H1 (cell line): ENCODE measurements at regions not wholly inside any gene's neighbourhood (a gene's known extent, or its start where the extent isn't known, plus 50 kb on each side); places are given as distances from the start of the nearest gene placed in this dataset.

Experiments
- CTCF ChIA-PET: fragments of 300-600 bp; sonication (Branson Sonifier 250); formaldehyde crosslinking; loops from one replicate; lab custom pipeline; 2021; ENCODE audit not compliant: partially characterized antibody; lab: Charles Lee
- POLR2A ChIA-PET: fragments of 300-600 bp; sonication (Branson Sonifier 250); formaldehyde crosslinking; loops from one replicate; lab custom pipeline; 2021; ENCODE audit warnings: inconsistent platforms; ENCODE audit not compliant: partially characterized antibody; lab: Charles Lee
- DNase-seq, 2 experiments: peaks; one replicate each; pipeline versions ENCODE4 v3.0.0 to v3.0.0-alpha.2; 2010 to 2022; ENCODE audit warnings: low spot score in 2 of 2, low read depth in 1 of 2, mixed read lengths in 1 of 2
- FAIRE-seq: peaks from 2 replicates; lab custom pipeline; 2011; peaks lifted over from hg19 to GRCh38; lab: Jason Lieb, UNC
- H2AFZ ChIP-seq: 2 replicates; pipeline ENCODE4 v1.8.1; 2012; ENCODE audit warnings: low read length, inconsistent platforms
- H2AK5ac ChIP-seq: 2 replicates; pipeline ENCODE4 v1.6.1; 2013; ENCODE audit warnings: low read depth, low read length
- H2BK120ac ChIP-seq: replicated peaks from 2 replicates; pipeline ENCODE3; 2013; ENCODE audit warnings: low read depth, low read length, inconsistent platforms
- H2BK12ac ChIP-seq: 2 replicates; pipeline ENCODE4 v1.6.1; 2013; ENCODE audit warnings: low read depth, low read length
- H2BK15ac ChIP-seq: 2 replicates; pipeline ENCODE4 v1.6.1; 2013; ENCODE audit warnings: low read length
- H2BK20ac ChIP-seq: 2 replicates; pipeline ENCODE4 v1.6.1; 2013; ENCODE audit warnings: low read length
- H2BK5ac ChIP-seq: 2 replicates; pipeline ENCODE4 v1.6.1; 2013; ENCODE audit warnings: low read depth, low read length
- H3K14ac ChIP-seq: 2 replicates; pipeline ENCODE4 v1.6.1; 2013; ENCODE audit warnings: inconsistent platforms; ENCODE audit not compliant: insufficient read length
- H3K18ac ChIP-seq: 2 replicates; pipeline ENCODE4 v1.6.1; 2013; ENCODE audit warnings: low read length; ENCODE audit errors: extremely low read depth
- H3K23ac ChIP-seq: 2 replicates; pipeline ENCODE4 v1.6.1; 2013; ENCODE audit warnings: inconsistent platforms; ENCODE audit not compliant: insufficient read length
- H3K23me2 ChIP-seq: 2 replicates; pipeline ENCODE4 v1.6.1; 2013; ENCODE audit warnings: low read depth, low read length
- H3K27ac ChIP-seq: 2 replicates; pipeline ENCODE4 v1.6.1; 2011; ENCODE audit warnings: low read depth, low read length, inconsistent platforms
- H3K27me3 ChIP-seq, 4 experiments: replicated peaks in 1 of 4; 1 replicate in 1 of 4; 2 replicates in 3 of 4; pipeline versions ENCODE4 v1.6.1 to v1.8.1; 2011 to 2013; ENCODE audit warnings: low read length in 3 of 4, mild to moderate bottlenecking in 3 of 4, inconsistent platforms in 2 of 4, mixed read lengths in 2 of 4, moderate library complexity in 1 of 4; ENCODE audit not compliant: control insufficient read depth in 3 of 4, insufficient read depth in 3 of 4; ENCODE audit errors: extremely low read depth in 1 of 4
- H3K36me3 ChIP-seq, 4 experiments: 2 replicates each; pipeline versions ENCODE4 v1.6.1 to v1.8.1; 2011 to 2013; ENCODE audit warnings: mild to moderate bottlenecking in 4 of 4, low read length in 3 of 4, moderate library complexity in 2 of 4, control low read depth in 1 of 4, inconsistent platforms in 1 of 4; ENCODE audit not compliant: insufficient read depth in 4 of 4, control insufficient read depth in 2 of 4
- H3K4ac ChIP-seq: replicated peaks from 2 replicates; pipeline ENCODE3; 2013; ENCODE audit warnings: low read length, low read depth, mixed read lengths, inconsistent platforms; ENCODE audit not compliant: insufficient read length
- H3K4me1 ChIP-seq, 4 experiments: replicated peaks in 1 of 4; 1 replicate in 1 of 4; 2 replicates in 3 of 4; pipeline versions ENCODE4 v1.6.1 to v1.8.1; 2011 to 2013; ENCODE audit warnings: low read length in 3 of 4, inconsistent platforms in 2 of 4, mixed read lengths in 1 of 4; ENCODE audit not compliant: insufficient read depth in 4 of 4, control insufficient read depth in 3 of 4
- H3K4me2 ChIP-seq, 2 experiments: 2 replicates each; pipeline versions ENCODE4 v1.6.1 to v1.8.1; 2011 to 2013; ENCODE audit warnings: low read depth in 2 of 2, low read length in 2 of 2, control low read depth in 1 of 2, inconsistent platforms in 1 of 2, mild to moderate bottlenecking in 1 of 2; ENCODE audit not compliant: insufficient read depth in 1 of 2
- H3K4me3 ChIP-seq, 4 experiments: fragments of 200-600, 300-600 bp in 1 of 4; sonication (generic), shearing (Covaris generic), sonication (Bioruptor Twin) in 1 of 4; 2 replicates each; pipeline versions ENCODE4 v1.5.1 to v1.8.1; 2011 to 2016; ENCODE audit warnings: low read length in 4 of 4, low read depth in 3 of 4, control low read depth in 2 of 4, inconsistent platforms in 2 of 4, mild to moderate bottlenecking in 2 of 4, mixed read lengths in 1 of 4, moderate library complexity in 1 of 4; ENCODE audit not compliant: insufficient read depth in 2 of 4; ENCODE audit errors: extremely low read depth in 1 of 4
- H3K56ac ChIP-seq: replicated peaks from 2 replicates; pipeline ENCODE3; 2013; ENCODE audit warnings: low read depth, mild to moderate bottlenecking, mixed read lengths, low read length, inconsistent platforms; ENCODE audit not compliant: insufficient read length
- H3K79me1 ChIP-seq: 2 replicates; pipeline ENCODE4 v1.6.1; 2013; ENCODE audit warnings: low read depth, low read length, control low read depth
- H3K79me2 ChIP-seq, 2 experiments: 2 replicates each; pipeline versions ENCODE4 v1.6.1 to v1.8.1; 2012 to 2013; ENCODE audit warnings: low read length in 2 of 2, mild to moderate bottlenecking in 2 of 2, inconsistent platforms in 1 of 2; ENCODE audit not compliant: insufficient read depth in 2 of 2, control insufficient read depth in 1 of 2
- H3K9ac ChIP-seq, 4 experiments: replicated peaks in 1 of 4; 1 replicate in 1 of 4; 2 replicates in 3 of 4; pipeline versions ENCODE4 v1.6.1 to v1.8.1; 2011 to 2013; ENCODE audit warnings: low read depth in 3 of 4, low read length in 3 of 4, control low read depth in 2 of 4, mild to moderate bottlenecking in 2 of 4, moderate library complexity in 2 of 4, inconsistent platforms in 1 of 4; ENCODE audit errors: extremely low read depth in 1 of 4
- H3K9me3 ChIP-seq, 2 experiments: 2 replicates each; pipeline versions ENCODE4 v1.6.1 to v1.8.1; 2012 to 2013; ENCODE audit warnings: mild to moderate bottlenecking in 2 of 2, moderate library complexity in 2 of 2, control low read depth in 1 of 2, inconsistent platforms in 1 of 2, low read depth in 1 of 2, low read length in 1 of 2, mixed read lengths in 1 of 2; ENCODE audit not compliant: insufficient read depth in 2 of 2
- H4K20me1 ChIP-seq, 2 experiments: replicated peaks in 1 of 2; 2 replicates each; pipeline versions ENCODE3 to v1.8.1; 2011 to 2013; ENCODE audit warnings: inconsistent platforms in 2 of 2, low read length in 2 of 2, mild to moderate bottlenecking in 1 of 2; ENCODE audit not compliant: insufficient read depth in 2 of 2, control insufficient read depth in 1 of 2
- H4K5ac ChIP-seq: 2 replicates; pipeline ENCODE4 v1.6.1; 2013; ENCODE audit warnings: low read length, low read depth, mixed read lengths, inconsistent platforms; ENCODE audit not compliant: insufficient read length
- H4K8ac ChIP-seq: 2 replicates; pipeline ENCODE4 v1.8.0; 2013; ENCODE audit warnings: mild to moderate bottlenecking, moderate library complexity, low read length, inconsistent platforms; ENCODE audit not compliant: insufficient read depth; ENCODE audit errors: extremely low read depth
- H4K91ac ChIP-seq: replicated peaks from 2 replicates; pipeline ENCODE3; 2013; ENCODE audit warnings: low read length, mixed read lengths, inconsistent platforms; ENCODE audit not compliant: insufficient read length
- CBX5 ChIP-seq: fragments of 300-800, 300-1000 bp; sonication (generic); IDR thresholded peaks from 2 replicates; pipeline ENCODE4 v1.7.1; 2016; ENCODE audit warnings: antibody characterized with exemption, low read length, low read depth
- CEBPB ChIP-seq: IDR thresholded peaks from 2 replicates; pipeline ENCODE4 v1.6.1; 2012; ENCODE audit warnings: low read depth, low read length
- CTBP2 ChIP-seq: IDR thresholded peaks from 2 replicates; pipeline ENCODE4 v1.7.0; 2011; ENCODE audit warnings: borderline replicate concordance, mild to moderate bottlenecking, moderate library complexity, mixed read lengths, low read length; ENCODE audit not compliant: insufficient read depth, insufficient read length
- EP300 ChIP-seq, 2 experiments: IDR thresholded peaks; 1 replicate in 1 of 2; 2 replicates in 1 of 2; pipeline ENCODE4 v1.6.1; 2011 to 2012; ENCODE audit warnings: low read depth in 2 of 2, low read length in 2 of 2, mild to moderate bottlenecking in 2 of 2, borderline replicate concordance in 1 of 2, inconsistent platforms in 1 of 2, moderate library complexity in 1 of 2
- PHF8 ChIP-seq: fragments of 200-600 bp; sonication (generic); conservative IDR thresholded peaks from 2 replicates; pipeline ENCODE4 v1.7.1; 2012; ENCODE audit warnings: low read depth, mild to moderate bottlenecking, inconsistent platforms, low read length, moderate library complexity
- RXRA ChIP-seq: IDR thresholded peaks from 2 replicates; pipeline ENCODE4 v1.6.1; 2011; ENCODE audit warnings: low read depth, mild to moderate bottlenecking, low read length, moderate library complexity; ENCODE audit not compliant: insufficient read depth
- SP2 ChIP-seq: IDR thresholded peaks from 2 replicates; pipeline ENCODE4 v1.6.1; 2012; ENCODE audit warnings: mild to moderate bottlenecking, low read length, inconsistent platforms
- TAF1 ChIP-seq: IDR thresholded peaks from 2 replicates; pipeline ENCODE4 v1.6.1; 2011; ENCODE audit warnings: mild to moderate bottlenecking, low read depth, low read length
- WGBS, 2 experiments: shearing (Covaris generic) in 1 of 2; methylation state at CpG; one replicate each; pipeline versions ENCODE4 v1.1.6 to v1.1.7; 2013 to 2015; ENCODE audit warnings: low lambda C conversion rate in 2 of 2, mixed read lengths in 2 of 2, inconsistent platforms in 1 of 2, low coverage in 1 of 2, missing lambda C conversion rate in 1 of 2; ENCODE audit not compliant: insufficient replicate concordance in 2 of 2, insufficient coverage in 1 of 2, insufficient read length in 1 of 2; ENCODE audit errors: extremely low coverage in 1 of 2, missing lambda C conversion rate in 1 of 2; 5-methylcytosine and 5-hydroxymethylcytosine counted together
- TF ChIP-seq, protein P1 (sequence below), 3 experiments: IDR thresholded peaks; 1 replicate in 2 of 3; 2 replicates in 1 of 3; pipeline versions ENCODE4 v1.5.1 to v1.6.1; 2011; ENCODE audit warnings: low read length in 3 of 3, mild to moderate bottlenecking in 3 of 3, inconsistent platforms in 2 of 3, low read depth in 1 of 3, moderate library complexity in 1 of 3; ENCODE audit not compliant: insufficient read depth in 1 of 3; ENCODE audit errors: control extremely low read depth in 1 of 3
- TF ChIP-seq, protein P2 (sequence below): IDR thresholded peaks from 2 replicates; pipeline ENCODE4 v1.6.1; 2011; ENCODE audit warnings: low read length, improper control_type of control experiment
- TF ChIP-seq, protein P3 (sequence below): IDR thresholded peaks from 2 replicates; pipeline ENCODE4 v1.6.1; 2012; ENCODE audit warnings: inconsistent platforms

- Histone ChIP-seq H3K23me2 (no peaks in the 10 kb centered on the region), H3K23ac (no peak overlapping the region), H2BK5ac (no peak overlapping the region), H3K56ac (no peak overlapping the region), H2BK12ac (no peak overlapping the region), H4K20me1 (no peaks in the 10 kb centered on the region), H4K8ac (no peak overlapping the region), H4K91ac (no peak overlapping the region), H3K9ac (no peak overlapping the region), H3K18ac (no peak overlapping the region), H2BK20ac (no peak overlapping the region), H3K27ac (no peak overlapping the region), H3K36me3 (no peaks in the 10 kb centered on the region), H3K4me3 (no peak overlapping the region), H3K4ac (no peak overlapping the region), H3K4me2 (no peak overlapping the region), H3K14ac (no peak overlapping the region), H4K5ac (no peak overlapping the region), H2BK120ac (no peak overlapping the region), H2AK5ac (no peak overlapping the region), H2AFZ (no peak overlapping the region), H3K79me1 (no peaks in the 10 kb centered on the region), H2BK15ac (no peak overlapping the region), H3K9me3 (no peaks in the 10 kb centered on the region), H3K4me1 (no peaks in the 10 kb centered on the region), H3K27me3 (no peaks in the 10 kb centered on the region), H3K79me2 (no peaks in the 10 kb centered on the region)
- DNase-seq, result no peak
- TF ChIP-seq SP2 (no peak), CEBPB (no peak), PHF8 (no peak), RXRA (no peak), TAF1 (no peak), CBX5 (no peak), EP300 (IDR thresholded peaks at IDR 0.05; ENCODE audit: borderline replicate concordance in 1 of 2, low read depth in 2 of 2, low read length in 2 of 2) (no peak), CTBP2 (no peak)
- TF ChIP-seq, protein P1, sequence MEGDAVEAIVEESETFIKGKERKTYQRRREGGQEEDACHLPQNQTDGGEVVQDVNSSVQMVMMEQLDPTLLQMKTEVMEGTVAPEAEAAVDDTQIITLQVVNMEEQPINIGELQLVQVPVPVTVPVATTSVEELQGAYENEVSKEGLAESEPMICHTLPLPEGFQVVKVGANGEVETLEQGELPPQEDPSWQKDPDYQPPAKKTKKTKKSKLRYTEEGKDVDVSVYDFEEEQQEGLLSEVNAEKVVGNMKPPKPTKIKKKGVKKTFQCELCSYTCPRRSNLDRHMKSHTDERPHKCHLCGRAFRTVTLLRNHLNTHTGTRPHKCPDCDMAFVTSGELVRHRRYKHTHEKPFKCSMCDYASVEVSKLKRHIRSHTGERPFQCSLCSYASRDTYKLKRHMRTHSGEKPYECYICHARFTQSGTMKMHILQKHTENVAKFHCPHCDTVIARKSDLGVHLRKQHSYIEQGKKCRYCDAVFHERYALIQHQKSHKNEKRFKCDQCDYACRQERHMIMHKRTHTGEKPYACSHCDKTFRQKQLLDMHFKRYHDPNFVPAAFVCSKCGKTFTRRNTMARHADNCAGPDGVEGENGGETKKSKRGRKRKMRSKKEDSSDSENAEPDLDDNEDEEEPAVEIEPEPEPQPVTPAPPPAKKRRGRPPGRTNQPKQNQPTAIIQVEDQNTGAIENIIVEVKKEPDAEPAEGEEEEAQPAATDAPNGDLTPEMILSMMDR (IDR thresholded peaks at IDR 0.05; ENCODE audit: control extremely low read depth in 1 of 3, insufficient read depth in 1 of 3, low read depth in 1 of 3, low read length in 3 of 3), result no peak
- TF ChIP-seq, protein P2, sequence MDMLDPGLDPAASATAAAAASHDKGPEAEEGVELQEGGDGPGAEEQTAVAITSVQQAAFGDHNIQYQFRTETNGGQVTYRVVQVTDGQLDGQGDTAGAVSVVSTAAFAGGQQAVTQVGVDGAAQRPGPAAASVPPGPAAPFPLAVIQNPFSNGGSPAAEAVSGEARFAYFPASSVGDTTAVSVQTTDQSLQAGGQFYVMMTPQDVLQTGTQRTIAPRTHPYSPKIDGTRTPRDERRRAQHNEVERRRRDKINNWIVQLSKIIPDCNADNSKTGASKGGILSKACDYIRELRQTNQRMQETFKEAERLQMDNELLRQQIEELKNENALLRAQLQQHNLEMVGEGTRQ, result no peak
- TF ChIP-seq, protein P3, sequence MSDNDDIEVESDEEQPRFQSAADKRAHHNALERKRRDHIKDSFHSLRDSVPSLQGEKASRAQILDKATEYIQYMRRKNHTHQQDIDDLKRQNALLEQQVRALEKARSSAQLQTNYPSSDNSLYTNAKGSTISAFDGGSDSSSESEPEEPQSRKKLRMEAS, result no peak
- CTCF ChIA-PET, result interaction anchor here (0.8 kb wide), 1 partner anchor 1378 kb away, joined by 3 read pairs; no protein-coding TSS in a partner anchor
- WGBS, 2 experiments, result 75% methylated on average over 3 of the region's 3 CpGs; no CpG with 5 or more reads in 1 of the 2 experiments
- POLR2A ChIA-PET, result no interaction called here
- no peak for FAIRE-seq
Observed at GRCh38 chr10:10865303-10865702, 152.4 kb upstream of the CELF2 start.
